Loucy (cell line): ENCODE measurements at regions not wholly inside any gene's neighbourhood (a gene's known extent, or its start where the extent isn't known, plus 50 kb on each side); places are given as distances from the start of the nearest gene placed in this dataset.

Source experiments
- H2AFZ ChIP-seq: fragments of 200-600 bp; sonication (generic); 2 replicates; pipeline ENCODE4 v1.6.0; 2016; ENCODE audit warnings: antibody characterized with exemption, mild to moderate bottlenecking, low read length, moderate library complexity
- H3F3A ChIP-seq: fragments of 200-600 bp; 2 replicates; pipeline ENCODE4 v1.6.0; 2016; ENCODE audit warnings: antibody characterized with exemption, low read depth, mild to moderate bottlenecking
- H3K27me3 ChIP-seq: fragments of 200-600 bp; sonication (generic); 2 replicates; pipeline ENCODE4 v1.6.1; 2014; ENCODE audit warnings: low read length, mild to moderate bottlenecking; ENCODE audit not compliant: insufficient read depth, poor library complexity, severe bottlenecking
- H3K36me3 ChIP-seq: fragments of 200-600 bp; sonication (generic); 2 replicates; pipeline ENCODE4 v1.6.1; 2016; ENCODE audit warnings: low read length; ENCODE audit not compliant: insufficient read depth
- H3K4me1 ChIP-seq: fragments of 200-600 bp; sonication (generic); 2 replicates; pipeline ENCODE4 v1.5.1; 2014; ENCODE audit warnings: low read length, mild to moderate bottlenecking; ENCODE audit not compliant: insufficient read depth, poor library complexity, severe bottlenecking
- H3K4me2 ChIP-seq: fragments of 200-600 bp; sonication (generic); 2 replicates; pipeline ENCODE4 v1.6.0; 2014; ENCODE audit warnings: antibody characterized with exemption, low read length, low read depth, mild to moderate bottlenecking; ENCODE audit not compliant: poor library complexity, severe bottlenecking
- H3K4me3 ChIP-seq: fragments of 200-600 bp; sonication (generic); 2 replicates; pipeline ENCODE4 v1.5.1; 2014; ENCODE audit warnings: low read length, mild to moderate bottlenecking, mixed read lengths; ENCODE audit not compliant: poor library complexity, severe bottlenecking
- H3K79me2 ChIP-seq: fragments of 200-600 bp; sonication (generic); 2 replicates; pipeline ENCODE4 v1.6.1; 2014; ENCODE audit warnings: low read length; ENCODE audit not compliant: insufficient read depth
- H3K9ac ChIP-seq: fragments of 200-600 bp; sonication (generic); 2 replicates; pipeline ENCODE4 v1.6.0; 2014; ENCODE audit warnings: mild to moderate bottlenecking, low read depth, low read length, moderate library complexity; ENCODE audit not compliant: poor library complexity, severe bottlenecking
- H3K9me2 ChIP-seq: fragments of 200-600 bp; sonication (generic); replicated peaks from 2 replicates; pipeline ENCODE4 v1.6.1; 2016; ENCODE audit warnings: low read depth, low read length, mixed read lengths
- H3K9me3 ChIP-seq: fragments of 200-600 bp; sonication (generic); 2 replicates; pipeline ENCODE4 v1.6.1; 2014; ENCODE audit warnings: mild to moderate bottlenecking, antibody characterized with exemption, low read length, low read depth; ENCODE audit not compliant: insufficient read depth
- H4K20me1 ChIP-seq: fragments of 200-600 bp; sonication (generic); 2 replicates; pipeline ENCODE4 v1.6.0; 2014; ENCODE audit warnings: antibody characterized with exemption, low read length, mild to moderate bottlenecking; ENCODE audit not compliant: insufficient read depth, poor library complexity, severe bottlenecking
- CTCF ChIP-seq: fragments of 200-600 bp; sonication (generic); conservative IDR thresholded peaks from 2 replicates; pipeline ENCODE4 v1.5.1; 2014; ENCODE audit warnings: mild to moderate bottlenecking, antibody characterized with exemption, low read length
- EZH2phosphoT487 ChIP-seq: fragments of 200-600 bp; IDR thresholded peaks from 2 replicates; pipeline ENCODE4 v1.6.1; 2018; ENCODE audit warnings: antibody characterized with exemption, mild to moderate bottlenecking, moderate library complexity, borderline replicate concordance

GRCh38 chr7:25830215-25830614 lies 321.8 kb upstream of the NFE2L3 start:
- H3K9me2 ChIP-seq, result no peaks in the 10 kb centered on the region
- no peaks in the 10 kb centered on the region for H4K20me1 ChIP-seq
- H3F3A ChIP-seq, result no peaks in the 10 kb centered on the region
- no peaks in the 10 kb centered on the region for H3K27me3 ChIP-seq
- H3K9ac ChIP-seq, result no peak overlapping the region
- no peaks in the 10 kb centered on the region for H3K79me2 ChIP-seq
- H3K36me3 ChIP-seq, result no peaks in the 10 kb centered on the region
- H3K9me3 ChIP-seq, result no peaks in the 10 kb centered on the region
- TF ChIP-seq EZH2phosphoT487 (no peak), CTCF (no peak)
- no peak overlapping the region for H3K4me2 ChIP-seq
- H3K4me1 ChIP-seq, result no peaks in the 10 kb centered on the region
- H3K4me3 ChIP-seq, result no peak overlapping the region
- H2AFZ ChIP-seq, result no peak overlapping the region

GRCh38 chr7:25831062-25831691 lies 320.8 kb upstream of the NFE2L3 start:
- H3K4me2 ChIP-seq, result no peak overlapping the region
- H3K36me3 ChIP-seq, result no peaks in the 10 kb centered on the region
- TF ChIP-seq EZH2phosphoT487 (no peak), CTCF (no peak)
- no peaks in the 10 kb centered on the region for H3F3A ChIP-seq
- no peaks in the 10 kb centered on the region for H3K79me2 ChIP-seq
- H3K4me3 ChIP-seq, result no peak overlapping the region
- H2AFZ ChIP-seq, result no peak overlapping the region
- no peaks in the 10 kb centered on the region for H3K9me2 ChIP-seq
- no peaks in the 10 kb centered on the region for H3K27me3 ChIP-seq
- no peaks in the 10 kb centered on the region for H3K9me3 ChIP-seq
- H3K4me1 ChIP-seq, result no peaks in the 10 kb centered on the region
- no peak overlapping the region for H3K9ac ChIP-seq
- H4K20me1 ChIP-seq, result no peaks in the 10 kb centered on the region

GRCh38 chr7:25831831-25832411 lies 320.1 kb upstream of the NFE2L3 start:
- Histone ChIP-seq H3K9me3 (no peaks in the 10 kb centered on the region), H3K79me2 (no peaks in the 10 kb centered on the region), H4K20me1 (no peaks in the 10 kb centered on the region), H3K9ac (no peak overlapping the region), H3K4me3 (no peak overlapping the region), H3K27me3 (no peaks in the 10 kb centered on the region), H3F3A (no peaks in the 10 kb centered on the region), H3K4me1 (no peaks in the 10 kb centered on the region), H2AFZ (no peak overlapping the region), H3K9me2 (no peaks in the 10 kb centered on the region), H3K4me2 (no peak overlapping the region), H3K36me3 (no peaks in the 10 kb centered on the region)
- TF ChIP-seq EZH2phosphoT487 (no peak), CTCF (no peak)
